LNCaP clone FGC (cell line): ENCODE measurements at regions not wholly inside any gene's neighbourhood (a gene's known extent, or its start where the extent isn't known, plus 50 kb on each side); places are given as distances from the start of the nearest gene placed in this dataset.

Experiments
- DNase-seq: peaks from one replicate; pipeline ENCODE4 v3.0.0-alpha.2; 2011; ENCODE audit warnings: low read depth
- H3K4me3 ChIP-seq: 2 replicates; pipeline ENCODE4 v1.5.1; 2011; ENCODE audit warnings: mild to moderate bottlenecking, low read depth, low read length, control low read depth
- CTCF ChIP-seq: IDR thresholded peaks from 2 replicates; pipeline ENCODE4 v1.5.1; 2012; ENCODE audit warnings: mild to moderate bottlenecking; ENCODE audit not compliant: control insufficient read depth, insufficient read depth; ENCODE audit errors: extremely low read depth

DNA sequence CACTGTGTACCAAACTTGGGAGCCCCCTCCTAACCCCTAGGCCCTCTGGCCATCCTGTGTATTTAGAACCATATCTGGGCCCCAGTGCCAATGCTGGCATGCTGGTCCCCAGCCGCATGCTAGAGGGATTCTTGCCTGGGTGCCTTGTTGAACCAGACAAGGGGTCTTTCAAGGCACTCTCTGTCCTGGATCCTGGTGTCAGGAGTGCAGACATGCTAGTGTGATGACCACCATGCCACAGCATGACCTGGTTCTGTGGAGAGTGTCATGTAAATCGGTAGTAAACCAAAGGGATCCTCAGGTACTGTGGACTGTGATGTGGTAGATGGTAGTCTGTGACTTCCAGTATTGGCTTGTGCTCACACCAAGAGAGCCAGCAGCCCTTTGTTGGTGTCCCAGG lies 222.2 kb upstream of the PODXL start:
- TF ChIP-seq CTCF, result no peak
- H3K4me3 ChIP-seq, result no peak overlapping the region
- no peak for DNase-seq

- H3K4me3 ChIP-seq, result no peak overlapping the region
- no peak for TF ChIP-seq CTCF
- DNase-seq, result no peak
Measured at GRCh38 chr7:131774419-131775220, 218.2 kb upstream of the PODXL start.

DNA sequence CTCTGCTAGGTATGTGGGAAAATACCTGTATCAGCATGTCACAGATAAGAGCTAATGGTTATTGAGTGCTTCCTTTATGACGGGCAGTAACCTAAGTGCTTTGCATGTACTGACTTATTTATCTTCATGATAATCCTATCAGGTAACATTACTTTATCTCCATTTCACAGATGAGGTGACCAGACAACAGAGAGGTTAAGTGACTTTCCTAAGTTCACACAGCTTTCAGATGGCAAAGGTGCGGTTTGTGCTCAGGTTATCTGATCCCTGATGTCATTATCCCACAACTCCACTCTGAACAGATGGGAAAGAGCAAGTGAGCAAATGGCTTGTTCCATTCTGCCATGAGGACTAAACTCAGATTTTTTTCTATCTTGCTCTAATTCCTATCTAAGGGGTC lies 217.0 kb upstream of the PODXL start:
- DNase-seq, result no peak
- no peak for TF ChIP-seq CTCF
- no peak overlapping the region for H3K4me3 ChIP-seq

DNA sequence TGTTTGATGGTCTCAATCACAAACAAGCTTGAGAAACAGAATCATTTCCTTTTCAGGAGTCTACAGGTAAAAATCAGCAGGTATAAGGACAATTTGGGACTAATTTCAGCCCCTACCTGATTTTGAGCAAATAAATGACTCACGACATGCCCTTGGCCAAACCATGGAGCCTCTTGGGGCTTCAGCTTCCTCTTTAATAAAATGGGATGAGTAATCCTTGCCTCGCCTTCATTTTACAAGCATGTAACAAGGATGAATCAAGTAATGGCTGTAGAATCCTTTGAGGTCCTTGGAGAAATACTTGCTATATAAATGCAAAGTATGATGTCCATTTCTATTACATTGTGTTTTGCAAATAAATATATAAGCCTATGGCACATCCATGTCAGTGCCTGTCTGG lies 212.8 kb upstream of the PODXL start:
- DNase-seq, result no peak
- no peak overlapping the region for H3K4me3 ChIP-seq
- no peak for TF ChIP-seq CTCF

DNA sequence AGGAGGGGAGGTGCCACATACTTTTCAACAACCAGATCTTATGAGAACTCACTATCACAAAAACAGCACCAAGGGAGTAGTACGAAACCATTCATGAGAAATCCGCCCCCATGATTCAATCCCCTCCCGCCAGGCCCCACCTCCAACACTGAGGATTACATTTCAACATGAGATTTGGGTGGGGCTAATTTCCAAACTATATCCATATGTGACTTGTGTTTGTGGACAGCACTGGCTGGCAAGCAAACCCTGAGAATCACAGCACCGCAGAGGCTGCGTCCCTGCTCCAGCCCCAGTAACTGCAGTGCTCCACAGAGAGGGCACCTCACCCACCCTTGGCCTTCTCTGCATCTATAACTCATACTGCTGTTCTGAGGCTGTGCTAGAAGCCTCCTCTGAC lies 211.2 kb upstream of the PODXL start:
- no peak overlapping the region for H3K4me3 ChIP-seq
- DNase-seq, result no peak
- no peak for TF ChIP-seq CTCF

GRCh38 chr7:131765575-131765974 lies 209.1 kb upstream of the PODXL start:
- H3K4me3 ChIP-seq, result no peak overlapping the region
- no peak for TF ChIP-seq CTCF
- DNase-seq, result no peak
